Stomach (tissue), 4 donors: ENCODE measurements at regions not wholly inside any gene's neighbourhood (a gene's known extent, or its start where the extent isn't known, plus 50 kb on each side); places are given as distances from the start of the nearest gene placed in this dataset.

Experiments
- CTCF ChIP-seq, 7 experiments: fragments of 450-650 bp in 4 of 7; fragments of 200-600 bp in 3 of 7; sonication (generic) in 3 of 7; IDR thresholded peaks; one replicate each; pipeline ENCODE4 v1.5.1; 2016 to 2019; ENCODE audit warnings: antibody characterized with exemption in 7 of 7, control low read depth in 2 of 7, mild to moderate bottlenecking in 1 of 7
- POLR2A ChIP-seq, 4 donors: fragments of 450-650 bp; IDR thresholded peaks; one replicate each; pipeline ENCODE4 v1.6.1; 2016; ENCODE audit warnings: antibody characterized with exemption in 4 of 4, control low read depth in 2 of 4, mild to moderate bottlenecking in 1 of 4, moderate library complexity in 1 of 4

DNA sequence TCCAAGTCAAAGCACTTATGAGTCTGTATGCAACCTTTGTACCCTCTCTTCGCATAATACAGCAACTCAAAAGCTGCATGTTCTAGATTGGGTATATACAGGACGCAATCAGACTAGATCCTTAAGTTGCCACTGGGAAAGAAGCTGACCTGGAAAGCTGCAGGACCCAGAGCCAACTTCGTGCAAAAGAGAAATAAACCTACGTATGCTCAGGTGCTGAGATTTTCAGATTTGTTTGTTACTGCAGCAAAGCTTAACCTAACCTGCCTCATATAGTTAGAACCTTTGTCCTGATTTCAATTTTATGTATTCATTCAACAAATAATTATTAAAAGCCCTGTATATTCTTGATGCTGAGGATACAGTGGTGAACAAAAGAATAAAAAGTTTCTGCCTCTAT is 139.7 kb downstream of the SLC30A10 start:
- TF ChIP-seq POLR2A (IDR thresholded peaks at IDR 0.05) (no peak), CTCF (IDR thresholded peaks at IDR 0.05) (no peak)
